Right renal cortex interstitium (tissue), 3 donors: ENCODE measurements at regions not wholly inside any gene's neighbourhood (a gene's known extent, or its start where the extent isn't known, plus 50 kb on each side); places are given as distances from the start of the nearest gene placed in this dataset.
"Not testable (repeated sequence)": the region's sequence is repeated elsewhere in the genome, so short reads cannot be mapped to it uniquely, and the experiment has no call there.

ENCODE experiments used
- DNase-seq, 3 donors: peaks; one replicate each; pipeline ENCODE4 v3.0.0-alpha.2; 2013; ENCODE audit warnings: low read depth in 3 of 3, low spot score in 2 of 3

GRCh38 chr22:22946131-22946530, 58.5 kb downstream of the IGLL5 start:
- no peak for DNase-seq

GRCh38 chr22:22948651-22949571, 61.3 kb downstream of the IGLL5 start:
- no peak for DNase-seq

DNA sequence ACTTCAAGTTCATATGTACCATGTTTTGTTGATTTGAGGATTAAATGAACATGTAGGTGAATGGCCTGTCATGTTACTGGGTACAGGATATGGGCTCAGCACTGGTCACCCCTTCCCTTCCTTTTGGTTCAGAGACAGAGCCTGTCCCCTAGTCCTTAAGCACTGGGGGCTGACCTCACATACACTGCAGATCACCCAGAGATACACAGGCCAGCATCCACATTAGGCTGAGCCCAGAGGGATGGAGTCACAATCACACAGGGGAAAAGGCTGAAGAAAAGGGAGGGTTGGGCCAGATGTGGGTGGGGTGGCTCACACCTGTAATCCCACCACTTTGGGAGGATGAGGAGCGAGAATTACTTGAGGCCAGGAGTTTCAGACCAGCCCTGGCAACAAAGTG, 62.3 kb downstream of the IGLL5 start:
- DNase-seq: no peak

GRCh38 chr22:22951035-22951434, 63.4 kb downstream of the IGLL5 start:
- DNase-seq: no peak

DNA sequence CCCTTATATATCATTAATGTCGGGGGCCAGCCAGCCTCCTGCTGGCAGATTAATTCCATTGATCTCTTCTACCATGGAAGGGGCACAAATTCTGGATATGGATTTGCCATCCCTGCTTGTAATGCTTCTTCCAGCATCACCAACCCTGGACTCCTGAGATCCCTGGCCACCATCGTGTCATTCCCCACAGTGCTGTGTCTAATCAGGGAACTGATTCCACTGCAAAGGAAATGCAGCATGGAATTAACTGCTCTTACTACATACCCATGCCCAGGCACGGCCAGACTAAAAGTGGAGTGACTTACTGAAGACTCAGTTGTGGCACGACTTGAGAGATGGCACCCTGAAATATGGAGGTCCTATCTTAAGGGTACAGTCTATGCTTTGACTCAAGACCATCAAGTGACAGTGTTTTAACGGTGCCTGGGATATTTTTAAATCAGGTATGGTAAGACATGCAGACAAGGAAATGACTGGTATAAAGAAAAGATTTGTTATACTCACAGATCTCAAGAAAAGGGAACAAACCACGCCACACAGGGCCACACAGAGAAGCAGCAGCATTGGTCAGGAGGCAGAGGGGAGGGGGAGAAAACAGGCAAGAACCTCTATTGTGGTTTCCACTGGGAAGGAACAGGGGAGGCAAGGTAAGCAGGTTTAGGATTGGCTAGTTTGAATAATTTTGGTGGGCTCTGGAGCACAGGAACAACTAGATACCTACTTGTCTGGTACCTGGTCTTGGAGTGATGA, 65.1 kb downstream of the IGLL5 start:
- no peak for DNase-seq

GRCh38 chr22:22953791-22954190, 66.2 kb downstream of the IGLL5 start:
- no peak for DNase-seq

GRCh38 chr22:22954656-22955055, 67.0 kb downstream of the IGLL5 start:
- no peak for DNase-seq

- DNase-seq: no peak
Measured at GRCh38 chr22:22955276-22955798, 67.7 kb downstream of the IGLL5 start.

- DNase-seq: peak; percentile 56 to 64 (median 61)
Measured at GRCh38 chr22:22955866-22956535, 68.4 kb downstream of the IGLL5 start.

- DNase-seq: no peak
Measured at GRCh38 chr22:22957090-22957489, 69.5 kb downstream of the IGLL5 start.

- DNase-seq: no peak
Measured at GRCh38 chr22:22958621-22959020, 71.0 kb downstream of the IGLL5 start.

- peak; percentile 76 to 80 (median 78) for DNase-seq
Measured at GRCh38 chr22:22959147-22959827, 71.7 kb downstream of the IGLL5 start.

DNA sequence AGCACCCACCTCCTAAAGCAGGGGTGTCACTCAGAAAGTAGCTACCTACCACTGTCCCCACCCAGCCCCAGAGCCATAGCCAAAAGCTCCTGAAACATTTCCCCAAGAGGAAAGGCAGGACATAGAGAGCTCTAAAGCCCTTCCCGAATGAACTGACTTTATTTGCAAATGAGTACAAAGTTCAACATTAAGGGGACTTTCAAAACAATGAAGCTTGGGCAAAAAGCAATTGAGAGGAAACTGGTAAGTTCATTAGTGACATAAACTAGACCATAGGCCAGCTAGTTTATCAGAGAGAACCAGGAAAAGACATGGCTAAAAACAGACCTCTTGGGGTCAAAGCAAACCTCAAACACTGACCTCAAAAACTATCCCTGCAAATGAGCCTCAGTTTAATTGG, 72.7 kb downstream of the IGLL5 start:
- no peak for DNase-seq

GRCh38 chr22:22961574-22961973, 74.0 kb downstream of the IGLL5 start:
- no peak for DNase-seq

DNA sequence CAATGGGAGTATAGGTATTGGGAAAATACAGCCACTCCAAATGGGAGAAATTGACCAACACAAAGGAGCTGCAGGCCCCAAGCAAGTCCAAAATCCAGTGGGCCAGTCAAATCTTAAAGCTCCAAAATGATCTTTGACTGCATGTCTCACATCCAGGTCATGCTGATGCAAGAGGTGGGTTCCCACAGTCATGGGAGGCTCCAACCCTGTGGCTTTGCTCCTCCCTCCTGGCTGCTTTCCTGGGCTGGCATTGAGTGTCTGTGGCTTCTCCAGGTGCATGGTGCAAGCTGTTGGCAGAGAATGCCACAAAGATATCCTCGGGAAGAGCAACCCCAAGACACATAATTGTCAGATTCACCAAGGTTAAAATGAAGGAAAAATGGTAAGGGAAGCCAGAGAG, 80.8 kb downstream of the IGLL5 start:
- DNase-seq: no peak

- DNase-seq: not testable (repeated sequence)
Measured at GRCh38 chr22:22972605-22973004, 85.0 kb downstream of the IGLL5 start.

- DNase-seq: no peak
Measured at GRCh38 chr22:22973336-22973735, 85.7 kb downstream of the IGLL5 start.

DNA sequence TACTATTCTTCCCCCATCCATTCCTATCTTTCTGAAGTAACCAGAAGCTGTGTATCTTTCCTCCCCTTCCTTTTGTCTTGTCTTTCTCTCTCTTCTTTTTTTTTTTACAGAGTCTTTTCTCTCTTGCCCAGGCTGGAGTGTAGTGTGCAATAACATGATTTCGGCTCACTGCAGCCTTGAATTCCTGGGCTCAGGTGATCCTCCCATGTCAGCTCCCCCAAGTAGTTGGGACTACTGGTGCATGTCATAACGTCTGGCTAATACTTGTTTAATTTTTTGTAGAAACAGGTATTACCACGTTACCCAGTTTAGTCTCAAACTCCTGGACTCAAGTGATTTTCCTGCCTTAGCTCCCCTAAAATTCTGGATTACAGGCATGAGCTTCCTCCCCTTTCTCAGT, 86.5 kb downstream of the IGLL5 start:
- DNase-seq: no peak

GRCh38 chr22:22974795-22975580, 87.4 kb downstream of the IGLL5 start:
- no peak for DNase-seq
